HepG2 (cell line): ENCODE measurements at regions not wholly inside any gene's neighbourhood (a gene's known extent, or its start where the extent isn't known, plus 50 kb on each side); places are given as distances from the start of the nearest gene placed in this dataset.

ENCODE experiments used
- ATAC-seq: fragments of 200-7000 bp; cut with Tn5 transposase; 3 replicates; pipeline ENCODE4 v1.9.1; 2020; ENCODE audit warnings: mild to moderate bottlenecking, moderate library complexity
- BruUV-seq: library from RNA; stranded (reverse); fragments of 400-500 nt; replicated peaks from 2 replicates; lab custom pipeline; 2021; lab: Mats Ljungman, UMichigan
- CTCF ChIA-PET: fragments of 300-600 bp; formaldehyde crosslinking; extraction: SDS; loops from one replicate; lab custom pipeline; 2021; ENCODE audit warnings: low total read pairs, inconsistent platforms, low intra/inter-chr PET ratio; lab: Yijun Ruan, JAX
- POLR2A ChIA-PET: fragments of 350-600 bp; sonication (Branson Sonifier 250); formaldehyde crosslinking; loops from one replicate; lab custom pipeline; 2020; ENCODE audit warnings: antibody characterized with exemption, inconsistent platforms; lab: Yijun Ruan, JAX
- DNase-seq: peaks from one replicate; pipeline ENCODE4 v3.0.0-alpha.2; 2015; ENCODE audit warnings: low spot score
- FAIRE-seq: peaks from 3 replicates; lab custom pipeline; 2011; peaks lifted over from hg19 to GRCh38; lab: Jason Lieb, UNC
- H2AFZ ChIP-seq: one replicate; pipeline ENCODE4 v1.6.1; 2011; ENCODE audit warnings: low read length, inconsistent platforms
- H3K27ac ChIP-seq: fragments of 300-600 bp; 3 replicates; pipeline ENCODE4 v1.8.0; 2011; ENCODE audit warnings: mixed run types, mild to moderate bottlenecking, mixed read lengths, low read length, inconsistent platforms; ENCODE audit not compliant: insufficient read depth; ENCODE audit errors: extremely low read length
- H3K27me3 ChIP-seq, 2 experiments: fragments of 200-600 bp in 1 of 2; 2 replicates in 1 of 2; 3 replicates in 1 of 2; pipeline versions ENCODE4 v1.6.0 to v1.8.0; 2011; ENCODE audit warnings: low read length in 2 of 2, mild to moderate bottlenecking in 2 of 2, moderate library complexity in 2 of 2, inconsistent platforms in 1 of 2; ENCODE audit not compliant: insufficient read depth in 2 of 2, control insufficient read depth in 1 of 2
- H3K36me3 ChIP-seq, 2 experiments: fragments of 200-600 bp in 1 of 2; replicated peaks in 1 of 2; 2 replicates in 1 of 2; 3 replicates in 1 of 2; pipeline versions ENCODE4 v1.5.1 to v1.8.0; 2011; ENCODE audit warnings: low read length in 2 of 2, inconsistent platforms in 1 of 2; ENCODE audit not compliant: insufficient read depth in 2 of 2, control insufficient read depth in 1 of 2
- H3K4me1 ChIP-seq: 2 replicates; pipeline ENCODE4 v1.5.1; 2012; ENCODE audit warnings: low read length, inconsistent platforms; ENCODE audit not compliant: insufficient read depth
- H3K4me2 ChIP-seq: 2 replicates; pipeline ENCODE4 v1.6.0; 2011; ENCODE audit warnings: low read depth, low read length, inconsistent platforms
- H3K4me3 ChIP-seq, 3 experiments: fragments of 200-600 bp in 1 of 3; sonication (generic), shearing (Covaris generic) in 1 of 3; replicated peaks in 1 of 3; 2 replicates each; pipeline ENCODE4 v1.5.1; 2011 to 2016; ENCODE audit warnings: low read length in 3 of 3, inconsistent platforms in 2 of 3, low read depth in 2 of 3, mild to moderate bottlenecking in 2 of 3, control low read depth in 1 of 3, mixed read lengths in 1 of 3; ENCODE audit not compliant: insufficient read depth in 1 of 3
- H3K79me2 ChIP-seq: one replicate; pipeline ENCODE4 v1.6.1; 2011; ENCODE audit warnings: low read length, inconsistent platforms; ENCODE audit not compliant: insufficient read depth
- H3K9ac ChIP-seq: 2 replicates; pipeline ENCODE4 v1.6.0; 2011; ENCODE audit warnings: mild to moderate bottlenecking, low read depth, low read length, inconsistent platforms; ENCODE audit not compliant: insufficient read depth
- H3K9me3 ChIP-seq: 2 replicates; pipeline ENCODE4 v1.5.1; 2012; ENCODE audit warnings: mild to moderate bottlenecking, low read length
- H4K20me1 ChIP-seq: 2 replicates; pipeline ENCODE4 v1.6.0; 2011; ENCODE audit warnings: inconsistent platforms, mild to moderate bottlenecking, low read length, moderate library complexity; ENCODE audit not compliant: insufficient read depth
- CEBPB ChIP-seq: IDR thresholded peaks from 2 replicates; pipeline ENCODE4 v1.6.1; 2011; ENCODE audit warnings: low read depth, low read length, improper control_type of control experiment, borderline replicate concordance
- TSC22D2 ChIP-seq: sonication (generic); formaldehyde crosslinking; IDR thresholded peaks from 2 replicates; pipeline ENCODE4 v1.5.1; 2020; ENCODE audit warnings: missing genetic modification reagents, mild to moderate bottlenecking, borderline replicate concordance
- ZNF274 ChIP-seq: sonication (generic); formaldehyde crosslinking; IDR thresholded peaks from 2 replicates; pipeline ENCODE4 v1.5.1; 2020; ENCODE audit warnings: mild to moderate bottlenecking, missing genetic modification reagents
- ZNF343 ChIP-seq: sonication (generic); formaldehyde crosslinking; IDR thresholded peaks from 2 replicates; pipeline ENCODE4 v1.4.0; 2020; ENCODE audit warnings: mild to moderate bottlenecking, missing genetic modification reagents
- ZNF660 ChIP-seq: sonication (generic); formaldehyde crosslinking; IDR thresholded peaks from 2 replicates; pipeline ENCODE4 v1.5.1; 2020; ENCODE audit warnings: mild to moderate bottlenecking, low read depth, missing genetic modification reagents, borderline replicate concordance
- WGBS: methylation state at CpG from one replicate; pipeline ENCODE4 v1.1.6; 2017; ENCODE audit warnings: low lambda C conversion rate; 5-methylcytosine and 5-hydroxymethylcytosine counted together
- in situ Hi-C: cut with HindIII; loops from 2 replicates; pipeline ENCODE4 v1.10.0; 2017; ENCODE audit warnings: low pct_unique_long_range_greater_than_20kb; ENCODE audit not compliant: extremely low pct_ligation_motif_present
- intact Hi-C: fragments of 100-400 bp; cut with micrococcal nuclease; formaldehyde crosslinking; loops from one replicate; pipeline ENCODE4 v1.10.0; 2022; ENCODE audit not compliant: unreplicated experiment

GRCh38 chr13:67950603-67951002, 720.5 kb upstream of the PCDH9 start:
- FAIRE-seq: no peak
- CTCF ChIA-PET: no interaction called here
- Histone ChIP-seq H3K4me3 (no peak overlapping the region), H4K20me1 (no peaks in the 10 kb centered on the region), H3K4me1 (no peaks in the 10 kb centered on the region), H3K9ac (no peak overlapping the region), H3K27me3 (no peaks in the 10 kb centered on the region), H3K36me3 (no peaks in the 10 kb centered on the region), H3K4me2 (no peak overlapping the region), H3K79me2 (no peaks in the 10 kb centered on the region), H2AFZ (no peak overlapping the region), H3K9me3 (no peaks in the 10 kb centered on the region), H3K27ac (no peak overlapping the region)
- BruUV-seq: no TSS peak
- POLR2A ChIA-PET: no interaction called here
- 46% methylated on average over 3 of the region's 3 CpGs for WGBS
- no peak for TF ChIP-seq ZNF274 (CRISPR knock-in tag)
- TF ChIP-seq CEBPB: peak; percentile 71; the same call in 1 of the 2 replicates
- ATAC-seq: no peak
- DNase-seq: no peak
- in situ Hi-C loops (no loop called here), intact Hi-C loops (no loop called here)

- FAIRE-seq: no peak
- Histone ChIP-seq H3K36me3 (no peaks in the 10 kb centered on the region), H4K20me1 (no peaks in the 10 kb centered on the region), H3K9me3 (no peaks in the 10 kb centered on the region), H3K4me2 (no peak overlapping the region), H3K4me3 (no peak overlapping the region), H3K4me1 (no peaks in the 10 kb centered on the region), H3K79me2 (no peaks in the 10 kb centered on the region), H2AFZ (no peak overlapping the region), H3K27me3 (no peaks in the 10 kb centered on the region), H3K27ac (no peak overlapping the region), H3K9ac (no peak overlapping the region)
- ATAC-seq: no peak
- in situ Hi-C loops (no loop called here), intact Hi-C loops (no loop called here)
- no peak for TF ChIP-seq ZNF343 (CRISPR knock-in tag)
- TF ChIP-seq TSC22D2 (CRISPR knock-in tag): no peak
- no peak for TF ChIP-seq ZNF660
- POLR2A ChIA-PET: no interaction called here
- WGBS: 55% methylated on average over 4 of the region's 4 CpGs
- DNase-seq: no peak
- no TSS peak for BruUV-seq
- CTCF ChIA-PET: no interaction called here
Observed at GRCh38 chr13:67946131-67946530, 716.0 kb upstream of the PCDH9 start.
